Left ventricle myocardium inferior (tissue), 1 donor: ENCODE measurements at regions not wholly inside any gene's neighbourhood (a gene's known extent, or its start where the extent isn't known, plus 50 kb on each side); places are given as distances from the start of the nearest gene placed in this dataset.
A peak's percentile ranks its signal among the peaks of the same experiment; 100 is the strongest.

Experiments
- DNase-seq: peaks from one replicate; pipeline ENCODE4 v3.0.0-alpha.2; 2020
- H3K27ac ChIP-seq: fragments of 200-600 bp; replicated peaks from 2 replicates; pipeline ENCODE4 v1.8.0; 2021
- H3K27me3 ChIP-seq: fragments of 200-600 bp; 2 replicates; pipeline ENCODE4 v1.8.0; 2021; ENCODE audit warnings: low read depth
- H3K36me3 ChIP-seq: fragments of 200-600 bp; 2 replicates; pipeline ENCODE4 v1.8.0; 2021
- H3K4me1 ChIP-seq: fragments of 200-600 bp; 2 replicates; pipeline ENCODE4 v1.8.0; 2021
- H3K4me3 ChIP-seq: fragments of 200-600 bp; 2 replicates; pipeline ENCODE4 v1.8.0; 2021; ENCODE audit warnings: mild to moderate bottlenecking, moderate library complexity
- H3K9me3 ChIP-seq: fragments of 200-600 bp; replicated peaks from 2 replicates; pipeline ENCODE4 v1.8.0; 2021
- CTCF ChIP-seq: fragments of 200-600 bp; IDR thresholded peaks from 2 replicates; pipeline ENCODE4 v1.8.0; 2021; ENCODE audit warnings: antibody characterized with exemption, mild to moderate bottlenecking, borderline replicate concordance
- intact Hi-C: fragments of 100-400 bp; cut with micrococcal nuclease; formaldehyde crosslinking; loops from one replicate; pipeline ENCODE4 v1.11.0; 2022
- donor health status: DM: no; HTN: yes; CAD: no; lungs with severe emphysema.

GRCh38 chr1:29876902-29877301, 640.6 kb downstream of the PTPRU start:
- H3K27ac ChIP-seq = no peak overlapping the region
- intact Hi-C loops = no loop called here
- no peak for TF ChIP-seq CTCF
- peaks cover 14% of the 10 kb centered on the region for H3K9me3 ChIP-seq
- H3K4me3 ChIP-seq = no peak overlapping the region
- H3K27me3 ChIP-seq = peaks cover 31% of the 10 kb centered on the region
- peaks cover 17% of the 10 kb centered on the region for H3K4me1 ChIP-seq
- no peak for DNase-seq
- H3K36me3 ChIP-seq = no peaks in the 10 kb centered on the region

DNA sequence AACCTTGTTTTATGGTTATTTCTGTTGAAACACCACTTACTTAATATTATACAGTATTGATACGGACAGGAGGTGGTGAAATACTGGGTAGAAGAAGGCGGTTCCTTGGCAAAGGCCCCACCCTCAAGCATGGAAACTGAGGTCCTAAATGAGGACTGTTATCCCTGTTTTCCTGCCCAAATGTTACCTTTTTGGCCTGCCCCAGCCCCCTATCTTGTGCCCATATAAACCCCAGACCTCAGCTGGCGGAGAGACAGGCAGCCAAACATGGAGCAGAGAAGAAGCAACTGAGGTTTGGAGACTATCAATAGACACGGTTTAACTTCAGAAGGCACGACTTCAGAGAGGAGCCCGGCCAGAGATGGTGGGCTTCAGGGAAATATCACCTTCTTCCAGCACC, 640.1 kb downstream of the PTPRU start:
- H3K4me1 ChIP-seq = peaks cover 17% of the 10 kb centered on the region
- intact Hi-C loops = no loop called here
- no peak overlapping the region for H3K4me3 ChIP-seq
- DNase-seq = no peak
- peaks cover 14% of the 10 kb centered on the region for H3K9me3 ChIP-seq
- peaks cover 28% of the 10 kb centered on the region for H3K27me3 ChIP-seq
- H3K36me3 ChIP-seq = no peaks in the 10 kb centered on the region
- no peak overlapping the region for H3K27ac ChIP-seq
- TF ChIP-seq CTCF = no peak

DNA sequence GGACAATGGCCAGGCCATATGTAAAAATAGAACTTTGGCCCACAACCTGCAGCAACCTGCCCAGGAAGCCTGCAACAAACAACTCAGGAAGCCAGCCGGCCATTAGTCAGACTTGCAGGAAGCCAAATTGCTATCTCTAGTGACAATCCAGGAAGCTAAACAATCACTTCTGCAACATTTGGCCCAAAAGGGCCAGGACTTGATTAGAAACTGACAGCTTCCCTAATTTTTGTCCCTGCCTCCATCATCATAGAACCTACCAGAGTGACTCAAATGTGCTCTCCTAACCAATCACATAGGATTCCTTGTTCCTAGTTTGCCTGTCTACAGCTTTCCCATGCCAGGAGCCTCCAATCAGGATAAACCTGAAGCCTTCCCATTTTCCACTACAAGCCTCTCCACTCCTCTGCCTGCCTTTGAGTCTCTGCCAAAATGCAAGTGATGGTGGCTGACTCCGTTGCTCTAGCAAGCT, 639.3 kb downstream of the PTPRU start:
- Histone ChIP-seq H3K4me3 (no peak overlapping the region), H3K27me3 (peaks cover 29% of the 10 kb centered on the region), H3K4me1 (peaks cover 17% of the 10 kb centered on the region), H3K27ac (peak overlapping the region; percentile 16), H3K36me3 (no peaks in the 10 kb centered on the region), H3K9me3 (peaks cover 14% of the 10 kb centered on the region)
- no peak for DNase-seq
- TF ChIP-seq CTCF = no peak
- intact Hi-C loops = no loop called here

DNA sequence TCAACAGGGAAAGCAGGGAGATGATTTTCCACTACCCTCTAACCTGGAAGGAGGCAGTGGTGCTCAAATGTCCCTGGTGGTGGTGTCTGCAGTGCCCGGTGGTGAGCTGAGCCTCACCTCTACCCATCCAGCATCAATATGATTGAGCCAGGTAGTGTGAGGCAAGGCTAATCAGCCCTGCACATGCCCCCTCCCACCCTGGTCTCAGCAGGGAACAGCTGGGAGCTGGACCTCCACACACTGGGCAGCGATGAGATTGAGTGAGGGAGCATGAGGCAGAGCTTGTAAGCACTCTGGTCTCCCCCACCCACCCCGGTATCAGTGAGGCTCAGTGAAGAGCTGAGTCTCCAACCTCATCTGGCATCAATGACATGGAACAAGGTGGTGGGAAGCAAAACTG, 634.3 kb downstream of the PTPRU start:
- H3K4me3 ChIP-seq = no peak overlapping the region
- peaks cover 9% of the 10 kb centered on the region for H3K4me1 ChIP-seq
- DNase-seq = no peak
- intact Hi-C loops = no loop called here
- H3K27me3 ChIP-seq = peaks cover 39% of the 10 kb centered on the region
- TF ChIP-seq CTCF = no peak
- H3K9me3 ChIP-seq = peaks cover 5% of the 10 kb centered on the region
- H3K36me3 ChIP-seq = no peaks in the 10 kb centered on the region
- no peak overlapping the region for H3K27ac ChIP-seq

GRCh38 chr1:29869802-29870201, 633.5 kb downstream of the PTPRU start:
- H3K9me3 ChIP-seq = peaks cover 3% of the 10 kb centered on the region
- TF ChIP-seq CTCF = no peak
- no peaks in the 10 kb centered on the region for H3K36me3 ChIP-seq
- intact Hi-C loops = no loop called here
- no peak overlapping the region for H3K27ac ChIP-seq
- peaks cover 39% of the 10 kb centered on the region for H3K27me3 ChIP-seq
- peaks cover under 1% of the 10 kb centered on the region for H3K4me1 ChIP-seq
- no peak for DNase-seq
- no peak overlapping the region for H3K4me3 ChIP-seq

- TF ChIP-seq CTCF = no peak
Measured at GRCh38 chr1:29868944-29869343, 632.6 kb downstream of the PTPRU start.

More at GRCh38 chr1:29868944-29869343, 632.6 kb downstream of the PTPRU start:
- no peaks in the 10 kb centered on the region for H3K36me3 ChIP-seq
- no peak for DNase-seq
- H3K27ac ChIP-seq = no peak overlapping the region
- peaks cover 3% of the 10 kb centered on the region for H3K9me3 ChIP-seq
- H3K4me1 ChIP-seq = no peaks in the 10 kb centered on the region
- no peak overlapping the region for H3K4me3 ChIP-seq
- intact Hi-C loops = no loop called here
- peaks cover 39% of the 10 kb centered on the region for H3K27me3 ChIP-seq
